ENCODE measurements at regions not wholly inside any gene's neighbourhood (a gene's known extent, or its start where the extent isn't known, plus 50 kb on each side); places are given as distances from the start of the nearest gene placed in this dataset.
"Not testable (repeated sequence)": the region's sequence is repeated elsewhere in the genome, so short reads cannot be mapped to it uniquely, and the experiment has no call there.

GRCh38 chr6:74018825-74019224 lies 322.8 kb downstream of the CD109 start:
- Histone ChIP-seq H3K9me3 (peaks cover 0 to 13% (median 0%) of the 10 kb centered on the region in 4 donors), H3K36me3 (no peaks in the 10 kb centered on the region), H3K27ac (no peak overlapping the region), H3K27me3 (no peaks in the 10 kb centered on the region), H3K4me3 (no peak overlapping the region), H3K4me1 (no peaks in the 10 kb centered on the region)
- whole genome bisulfite sequencing, 5 donors = 68 to 79% (median 71%) methylated on average over 5 of the region's 5 CpGs
- intact Hi-C loops (cut with DNase I; ENCODE audit: low total_unique reads) = no loop called here
- TF ChIP-seq EP300 (IDR thresholded peaks at IDR 0.05) = no peak
- TF ChIP-seq POLR2AphosphoS5 (IDR thresholded peaks at IDR 0.05) = no peak
- no peak for TF ChIP-seq CTCF (IDR thresholded peaks at IDR 0.05)
- no peak for TF ChIP-seq POLR2A (IDR thresholded peaks at IDR 0.05)
- DNase-seq = no peak

- H3K4me1 ChIP-seq = no peaks in the 10 kb centered on the region
- TF ChIP-seq EP300 (IDR thresholded peaks at IDR 0.05) = no peak
- no peak for TF ChIP-seq POLR2AphosphoS5 (IDR thresholded peaks at IDR 0.05)
- TF ChIP-seq POLR2A (IDR thresholded peaks at IDR 0.05) = no peak
- TF ChIP-seq CTCF (IDR thresholded peaks at IDR 0.05) = no peak
- H3K9me3 ChIP-seq = peaks cover 0 to 30% (median 10%) of the 10 kb centered on the region in 4 donors
- H3K36me3 ChIP-seq = no peaks in the 10 kb centered on the region
- DNase-seq = no peak
- H3K4me3 ChIP-seq = no peak overlapping the region
- 51 to 85% (median 61%) methylated on average over 1 of the region's 1 CpG for WGBS, 5 donors
- no peak overlapping the region for H3K27ac ChIP-seq
- no peaks in the 10 kb centered on the region for H3K27me3 ChIP-seq
- intact Hi-C loops (cut with DNase I; ENCODE audit: low total_unique reads) = no loop called here
Measured at GRCh38 chr6:74015427-74015826, 319.4 kb downstream of the CD109 start.

GRCh38 chr6:74000666-74001490 lies 304.9 kb downstream of the CD109 start:
- no peaks in the 10 kb centered on the region for H3K36me3 ChIP-seq
- DNase-seq = peak in 1 of 2 donors; percentile 7
- no peaks in the 10 kb centered on the region for H3K27me3 ChIP-seq
- H3K27ac ChIP-seq = no peak overlapping the region
- no peaks in the 10 kb centered on the region for H3K4me1 ChIP-seq
- no peak overlapping the region for H3K4me3 ChIP-seq
- intact Hi-C loops (cut with DNase I; ENCODE audit: low total_unique reads) = no loop called here
- TF ChIP-seq POLR2AphosphoS5 (IDR thresholded peaks at IDR 0.05) (no peak), POLR2A (IDR thresholded peaks at IDR 0.05) (no peak), EP300 (IDR thresholded peaks at IDR 0.05) (no peak), CTCF (IDR thresholded peaks at IDR 0.05) (no peak)
- 66 to 80% (median 75%) methylated on average over 5 of the region's 5 CpGs for WGBS, 5 donors
- no peaks in the 10 kb centered on the region for H3K9me3 ChIP-seq

GRCh38 chr6:73990609-73991238 lies 294.7 kb downstream of the CD109 start:
- H3K9me3 ChIP-seq; H3K27ac ChIP-seq; H3K4me1 ChIP-seq; DNase-seq; H3K36me3 ChIP-seq; intact Hi-C loops (cut with DNase I; ENCODE audit: low total_unique reads); H3K4me3 ChIP-seq; H3K27me3 ChIP-seq: not testable (repeated sequence)
- WGBS, 5 donors = 93 to 97% (median 96%) methylated on average over 22 to 30 of the region's 30 CpGs

GRCh38 chr6:73989428-73989827 lies 293.4 kb downstream of the CD109 start:
- WGBS, 5 donors = 71 to 83% (median 78%) methylated on average over 3 of the region's 3 CpGs
- TF ChIP-seq POLR2AphosphoS5 (IDR thresholded peaks at IDR 0.05) (no peak), POLR2A (IDR thresholded peaks at IDR 0.05) (no peak), CTCF (IDR thresholded peaks at IDR 0.05) (no peak), EP300 (IDR thresholded peaks at IDR 0.05) (no peak)
- H3K4me1 ChIP-seq = no peaks in the 10 kb centered on the region
- no peaks in the 10 kb centered on the region for H3K36me3 ChIP-seq
- H3K27ac ChIP-seq = no peak overlapping the region
- no peaks in the 10 kb centered on the region for H3K9me3 ChIP-seq
- H3K27me3 ChIP-seq = no peaks in the 10 kb centered on the region
- no peak overlapping the region for H3K4me3 ChIP-seq
- no peak for DNase-seq
- intact Hi-C loops (cut with DNase I; ENCODE audit: low total_unique reads) = no loop called here

Data from stomach (tissue), 8 donors.